Stimulated activated CD8-positive, alpha-beta memory T cell treated with anti-CD3 and anti-CD28 coated beads, Interleukin-7, amount 100 ng/mL, for 48 hours (primary cell): ENCODE measurements at regions not wholly inside any gene's neighbourhood (a gene's known extent, or its start where the extent isn't known, plus 50 kb on each side); places are given as distances from the start of the nearest gene placed in this dataset.

Experiments
- DNase-seq, 2 donors: peaks; one replicate each; pipeline ENCODE4 v3.0.0-alpha.2; 2020; ENCODE audit warnings: low read depth in 1 of 2; ENCODE audit errors: extremely low read depth in 1 of 2

DNA sequence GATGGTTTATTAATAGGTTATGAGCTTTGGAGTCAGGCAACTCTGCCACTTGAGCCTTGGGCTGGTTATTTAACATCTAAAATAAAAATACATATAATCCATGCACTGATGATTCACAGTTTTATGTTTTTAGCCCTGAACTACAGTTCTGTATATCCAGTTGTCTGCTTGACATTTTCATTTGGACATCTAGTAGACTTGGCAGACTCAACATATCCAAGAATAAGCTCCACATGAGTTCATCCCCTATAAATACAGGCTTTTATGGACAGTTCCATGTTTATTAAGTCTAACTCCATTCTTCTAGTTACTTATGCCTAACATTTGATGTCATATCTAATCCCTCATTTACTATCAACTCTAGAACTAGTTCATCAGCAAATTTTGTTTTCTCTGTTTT, 174.2 kb downstream of the KIF2B start:
- DNase-seq: no peak

DNA sequence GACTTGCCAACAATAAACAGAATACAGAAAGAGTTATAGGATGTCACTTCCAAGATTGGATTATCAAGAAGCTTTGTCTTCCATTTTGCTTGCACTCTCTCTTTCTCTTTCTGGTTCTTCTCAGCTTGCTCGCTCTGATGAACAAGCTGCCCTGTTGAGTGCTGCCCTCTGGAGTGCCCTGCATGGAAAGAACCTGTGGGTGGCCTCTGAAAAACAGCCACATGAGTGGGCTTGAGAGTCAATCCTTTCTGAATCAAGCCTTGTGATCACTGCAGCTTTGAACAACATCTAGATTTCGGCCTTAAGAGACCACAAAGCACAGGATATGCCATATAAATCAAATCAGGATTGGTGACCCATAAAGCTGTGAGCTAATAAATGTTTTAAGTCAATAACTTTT, 185.1 kb downstream of the KIF2B start:
- no peak for DNase-seq

DNA sequence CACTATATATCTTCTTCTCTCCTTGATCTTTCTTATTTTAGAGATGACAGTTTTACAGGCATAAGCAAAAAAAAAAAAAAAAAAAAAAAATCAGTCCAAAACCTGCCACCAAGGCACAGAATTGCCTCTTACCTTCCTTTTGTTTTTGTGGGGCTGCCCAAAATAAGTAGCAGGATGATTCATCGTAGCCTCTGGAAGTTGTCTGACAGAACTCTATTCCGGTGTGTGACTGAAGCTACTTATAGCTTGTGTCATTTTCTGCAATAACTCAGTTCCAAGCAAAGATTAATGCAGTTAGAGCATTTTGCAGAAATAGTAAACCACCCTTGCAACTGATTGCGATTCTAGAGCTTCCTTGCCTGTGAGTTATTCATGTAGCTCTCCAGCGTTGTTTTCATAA, 186.8 kb downstream of the KIF2B start:
- DNase-seq: no peak

- no peak for DNase-seq
Measured at GRCh38 chr17:54013072-54013471, 190.3 kb downstream of the KIF2B start.

GRCh38 chr17:54015734-54016133, 193.0 kb downstream of the KIF2B start:
- DNase-seq: no peak

GRCh38 chr17:54021418-54021817, 198.7 kb downstream of the KIF2B start:
- no peak for DNase-seq

DNA sequence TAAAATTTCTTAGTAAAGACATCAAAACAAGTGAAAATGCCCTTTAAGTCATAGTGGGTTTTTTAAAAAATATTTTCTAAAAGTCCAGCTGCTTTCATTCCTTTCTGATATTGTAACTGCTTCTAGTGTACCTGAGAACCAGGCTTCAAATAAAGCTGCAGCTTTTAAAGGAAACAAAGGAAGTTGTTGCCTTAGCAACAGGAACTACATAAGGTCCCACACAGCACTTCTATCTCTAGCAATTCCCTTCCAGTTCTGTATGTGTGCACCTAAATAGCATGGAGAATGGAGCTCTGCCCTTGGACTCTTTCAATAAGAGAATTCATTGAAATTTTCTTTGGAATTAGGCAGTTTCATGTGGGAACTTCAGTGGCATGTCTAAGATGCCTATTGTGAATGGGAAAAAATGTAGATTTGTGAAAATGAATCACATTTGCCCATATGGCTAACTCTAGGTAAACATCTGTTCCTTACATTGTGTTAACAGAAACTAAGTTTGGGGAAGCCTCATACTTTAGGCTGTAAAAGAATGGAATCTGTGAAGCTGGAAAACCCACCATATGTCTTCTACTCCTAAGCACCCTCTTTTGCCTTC, 206.4 kb downstream of the KIF2B start:
- DNase-seq: no peak

GRCh38 chr17:54029986-54030385, 207.3 kb downstream of the KIF2B start:
- no peak for DNase-seq

- no peak for DNase-seq
Measured at GRCh38 chr17:54046570-54046969, 223.8 kb downstream of the KIF2B start.

- no peak for DNase-seq
Measured at GRCh38 chr17:54063639-54064038, 240.9 kb downstream of the KIF2B start.

GRCh38 chr17:54085020-54085419, 262.3 kb downstream of the KIF2B start:
- no peak for DNase-seq

DNA sequence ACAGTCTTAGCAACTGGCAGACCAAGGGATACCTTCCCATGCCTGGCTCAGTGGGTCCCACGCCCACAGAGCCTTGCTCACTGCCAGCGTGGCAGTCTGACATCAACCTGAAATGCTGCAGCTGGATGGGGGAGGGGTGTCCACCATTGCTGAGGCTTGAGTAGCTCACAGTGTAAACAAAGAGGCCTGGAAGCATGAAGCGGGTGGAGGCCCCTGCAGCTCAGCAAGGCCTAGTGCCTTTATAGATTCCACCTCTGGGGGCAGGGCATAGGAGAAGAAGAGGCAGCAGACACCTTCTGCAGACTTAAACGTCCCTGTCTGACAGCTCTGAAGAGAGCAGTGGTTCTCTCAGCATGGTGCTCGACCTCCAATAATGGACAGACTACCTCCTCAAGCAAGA, 263.2 kb downstream of the KIF2B start:
- no peak for DNase-seq

- DNase-seq: no peak
Measured at GRCh38 chr17:54096216-54096615, 273.5 kb downstream of the KIF2B start.

GRCh38 chr17:54099221-54099620, 276.5 kb downstream of the KIF2B start:
- DNase-seq: no peak

- no peak for DNase-seq
Measured at GRCh38 chr17:54102246-54102645, 279.5 kb downstream of the KIF2B start.

- no peak for DNase-seq
Measured at GRCh38 chr17:54111576-54111975, 288.8 kb downstream of the KIF2B start.

DNA sequence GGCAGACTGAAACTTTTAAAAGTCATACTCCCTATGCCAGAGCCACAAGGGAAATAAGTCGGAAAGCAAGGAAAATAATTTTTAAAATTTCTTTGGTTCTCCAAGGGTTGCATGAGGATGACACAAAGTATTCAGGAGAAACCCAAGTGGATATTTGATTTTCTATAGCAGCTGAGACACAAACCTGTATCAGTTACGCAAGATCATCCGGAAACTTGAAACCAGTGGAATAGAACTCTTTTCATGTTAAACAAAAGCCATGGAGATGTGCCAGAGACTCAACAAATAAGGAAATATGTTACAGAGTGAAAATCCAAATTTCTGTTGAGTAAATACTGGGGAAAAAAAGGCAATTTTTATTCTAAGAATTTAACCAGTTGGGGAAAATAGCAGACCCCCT, 294.7 kb downstream of the KIF2B start:
- no peak for DNase-seq

GRCh38 chr17:54124456-54124855, 301.7 kb downstream of the KIF2B start:
- DNase-seq: no peak

GRCh38 chr17:54153423-54153822, 330.7 kb downstream of the KIF2B start:
- no peak for DNase-seq

GRCh38 chr17:54157542-54157941, 334.8 kb downstream of the KIF2B start:
- DNase-seq: no peak

GRCh38 chr17:54172096-54172984, 349.6 kb downstream of the KIF2B start:
- DNase-seq: no peak

GRCh38 chr17:54172985-54173316, 350.2 kb downstream of the KIF2B start:
- DNase-seq: no peak
